CD4-positive, alpha-beta T cell treated with Interleukin-15 for 4 hours (primary cell): ENCODE measurements at regions not wholly inside any gene's neighbourhood (a gene's known extent, or its start where the extent isn't known, plus 50 kb on each side); places are given as distances from the start of the nearest gene placed in this dataset.
A peak's percentile ranks its signal among the peaks of the same experiment; 100 is the strongest.

Experiments
- DNase-seq: peaks from one replicate; pipeline ENCODE4 v3.0.0-alpha.2; 2020; ENCODE audit warnings: low spot score

GRCh38 chr16:74031551-74031950, 265.1 kb upstream of the PSMD7 start:
- no peak for DNase-seq

- DNase-seq: no peak
These were observed 266.5 kb upstream of the PSMD7 start for GRCh38 chr16:74030000-74030706.

GRCh38 chr16:74029115-74029792, 267.4 kb upstream of the PSMD7 start:
- DNase-seq: no peak

- DNase-seq: no peak
These were observed 270.0 kb upstream of the PSMD7 start for GRCh38 chr16:74026373-74027281.

- no peak for DNase-seq
These were observed 271.7 kb upstream of the PSMD7 start for GRCh38 chr16:74024953-74025352.

GRCh38 chr16:74020095-74020670, 276.4 kb upstream of the PSMD7 start:
- DNase-seq: no peak

GRCh38 chr16:74019612-74020011, 277.0 kb upstream of the PSMD7 start:
- DNase-seq: no peak

GRCh38 chr16:74015953-74016352, 280.7 kb upstream of the PSMD7 start:
- DNase-seq: no peak

GRCh38 chr16:73998707-73999106, 297.9 kb upstream of the PSMD7 start:
- no peak for DNase-seq

GRCh38 chr16:73997971-73998370, 298.6 kb upstream of the PSMD7 start:
- DNase-seq: no peak

- no peak for DNase-seq
These were observed 299.3 kb upstream of the PSMD7 start for GRCh38 chr16:73997340-73997711.

GRCh38 chr16:73996624-73997339, 299.8 kb upstream of the PSMD7 start:
- no peak for DNase-seq

- DNase-seq: no peak
These were observed 302.7 kb upstream of the PSMD7 start for GRCh38 chr16:73993878-73994277.

GRCh38 chr16:73978407-73978784, 318.2 kb upstream of the PSMD7 start:
- DNase-seq: no peak

- DNase-seq: no peak
These were observed 320.0 kb upstream of the PSMD7 start for GRCh38 chr16:73976644-73977043.

- DNase-seq: no peak
These were observed 323.4 kb upstream of the PSMD7 start for GRCh38 chr16:73973174-73973573.

- DNase-seq: no peak
These were observed 329.8 kb upstream of the PSMD7 start for GRCh38 chr16:73966851-73967250.

GRCh38 chr16:73965591-73965990, 331.0 kb upstream of the PSMD7 start:
- no peak for DNase-seq

- DNase-seq: peak; percentile 7
These were observed 339.8 kb upstream of the PSMD7 start for GRCh38 chr16:73956587-73957494.

- DNase-seq: no peak
These were observed 340.9 kb upstream of the PSMD7 start for GRCh38 chr16:73955702-73956101.

GRCh38 chr16:73955255-73955654, 341.4 kb upstream of the PSMD7 start:
- no peak for DNase-seq
